Activated T-helper 9 cell treated with anti-CD3 and anti-CD28 coated beads, Interleukin-2, amount 50 U/mL, for 16 hours (primary cell): ENCODE measurements at regions not wholly inside any gene's neighbourhood (a gene's known extent, or its start where the extent isn't known, plus 50 kb on each side); places are given as distances from the start of the nearest gene placed in this dataset.
"Not testable (repeated sequence)": the region's sequence is repeated elsewhere in the genome, so short reads cannot be mapped to it uniquely, and the experiment has no call there.

ENCODE experiments used
- DNase-seq: peaks from one replicate; pipeline ENCODE4 v3.0.0-alpha.2; 2020; ENCODE audit warnings: low read depth

DNA sequence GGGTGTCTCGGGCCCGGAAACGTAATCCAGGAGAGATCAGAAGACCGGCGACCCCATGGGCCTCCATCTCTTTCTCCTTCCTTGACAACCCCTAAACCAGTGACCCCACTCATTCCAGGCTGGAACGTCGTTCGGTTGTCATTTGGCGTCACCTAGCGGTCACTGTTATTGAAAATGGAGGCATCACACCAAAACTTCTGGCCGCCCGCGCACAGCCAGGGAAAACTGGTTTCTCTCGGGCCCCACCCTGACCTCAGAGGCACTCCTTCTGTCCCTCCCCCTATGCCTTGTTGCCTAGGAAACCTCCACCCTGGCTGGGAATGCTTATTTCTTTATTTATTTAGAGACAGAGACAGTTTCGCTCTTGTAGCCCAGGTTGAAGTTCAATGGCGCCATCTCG is 2327.3 kb upstream of the TPTE start:
- not testable (repeated sequence) for DNase-seq

DNA sequence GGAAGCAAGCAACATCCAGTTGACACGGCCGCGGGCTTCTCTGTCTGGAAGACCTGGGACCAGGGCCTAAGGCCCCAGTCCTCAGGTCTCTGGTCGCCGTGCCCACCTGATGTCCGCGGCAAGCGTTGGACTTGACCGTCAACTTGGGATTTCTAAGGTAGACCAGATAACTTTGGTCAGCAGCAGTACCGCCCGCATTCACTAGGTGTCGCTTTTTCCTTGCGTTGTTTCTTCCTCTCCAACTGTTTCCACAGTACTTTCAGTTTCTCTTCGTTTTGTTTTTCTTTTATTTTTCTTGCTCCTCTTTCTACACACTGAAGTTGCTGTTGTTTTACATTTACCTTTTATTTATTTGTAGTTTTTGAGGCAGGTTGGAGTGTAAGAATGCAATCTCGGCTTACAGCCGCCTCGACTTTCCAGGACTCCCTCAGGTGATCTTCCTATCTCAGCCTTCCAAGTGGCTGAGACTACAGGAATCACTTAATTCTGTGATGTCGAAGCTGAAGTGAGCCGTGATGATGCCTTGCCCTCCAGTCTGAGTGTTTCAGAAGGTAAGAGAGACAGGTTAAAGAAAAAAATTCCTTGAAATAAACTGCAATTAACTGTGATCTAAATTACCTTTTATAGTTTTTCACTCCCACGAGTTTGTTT is 2323.9 kb upstream of the TPTE start:
- not testable (repeated sequence) for DNase-seq

DNA sequence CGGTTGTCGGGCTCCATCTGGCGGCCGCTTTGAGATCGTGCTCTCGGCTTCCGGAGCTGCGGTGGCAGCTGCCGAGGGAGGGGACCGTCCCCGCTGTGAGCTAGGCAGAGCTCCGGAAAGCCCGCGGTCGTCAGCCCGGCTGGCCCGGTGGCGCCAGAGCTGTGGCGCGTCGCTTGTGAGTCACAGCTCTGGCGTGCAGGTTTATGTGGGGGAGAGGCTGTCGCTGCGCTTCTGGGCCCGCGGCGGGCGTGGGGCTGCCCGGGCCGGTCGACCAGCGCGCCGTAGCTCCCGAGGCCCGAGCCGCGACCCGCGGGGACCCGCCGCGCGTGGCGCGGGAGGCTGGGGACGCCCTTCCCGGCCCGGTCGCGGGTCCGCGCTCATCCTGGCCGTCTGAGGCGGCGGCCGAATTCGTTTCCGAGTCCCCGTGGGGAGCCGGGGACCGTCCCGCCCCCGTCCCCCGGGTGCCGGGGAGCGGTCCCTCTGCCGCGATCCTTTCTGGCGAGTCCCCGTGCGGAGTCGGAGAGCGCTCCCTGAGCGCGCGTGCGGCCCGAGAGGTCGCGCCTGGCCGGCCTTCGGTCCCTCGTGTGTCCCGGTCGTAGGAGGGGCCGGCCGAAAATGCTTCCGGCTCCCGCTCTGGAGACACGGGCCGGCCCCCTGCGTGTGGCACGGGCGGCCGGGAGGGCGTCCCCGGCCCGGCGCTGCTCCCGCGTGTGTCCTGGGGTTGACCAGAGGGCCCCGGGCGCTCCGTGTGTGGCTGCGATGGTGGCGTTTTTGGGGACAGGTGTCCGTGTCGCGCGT is 2316.1 kb upstream of the TPTE start:
- not testable (repeated sequence) for DNase-seq

DNA sequence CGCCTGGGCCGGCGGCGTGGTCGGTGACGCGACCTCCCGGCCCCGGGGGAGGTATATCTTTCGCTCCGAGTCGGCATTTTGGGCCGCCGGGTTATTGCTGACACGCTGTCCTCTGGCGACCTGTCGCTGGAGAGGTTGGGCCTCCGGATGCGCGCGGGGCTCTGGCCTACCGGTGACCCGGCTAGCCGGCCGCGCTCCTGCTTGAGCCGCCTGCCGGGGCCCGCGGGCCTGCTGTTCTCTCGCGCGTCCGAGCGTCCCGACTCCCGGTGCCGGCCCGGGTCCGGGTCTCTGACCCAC is 2315.5 kb upstream of the TPTE start:
- DNase-seq: not testable (repeated sequence)

DNA sequence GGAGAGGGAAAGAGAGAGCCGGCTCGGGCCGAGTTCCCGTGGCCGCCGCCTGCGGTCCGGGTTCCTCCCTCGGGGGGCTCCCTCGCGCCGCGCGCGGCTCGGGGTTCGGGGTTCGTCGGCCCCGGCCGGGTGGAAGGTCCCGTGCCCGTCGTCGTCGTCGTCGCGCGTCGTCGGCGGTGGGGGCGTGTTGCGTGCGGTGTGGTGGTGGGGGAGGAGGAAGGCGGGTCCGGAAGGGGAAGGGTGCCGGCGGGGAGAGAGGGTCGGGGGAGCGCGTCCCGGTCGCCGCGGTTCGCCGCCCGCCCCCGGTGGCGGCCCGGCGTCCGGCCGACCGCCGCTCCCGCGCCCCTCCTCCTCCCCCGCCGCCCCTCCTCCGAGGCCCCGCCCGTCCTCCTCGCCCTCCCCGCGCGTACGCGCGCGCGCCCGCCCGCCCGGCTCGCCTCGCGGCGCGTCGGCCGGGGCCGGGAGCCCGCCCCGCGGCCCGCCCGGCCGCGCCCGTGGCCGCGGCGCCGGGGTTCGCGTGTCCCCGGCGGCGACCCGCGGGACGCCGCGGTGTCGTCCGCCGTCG is 2308.3 kb upstream of the TPTE start:
- DNase-seq: peak; percentile 0

DNA sequence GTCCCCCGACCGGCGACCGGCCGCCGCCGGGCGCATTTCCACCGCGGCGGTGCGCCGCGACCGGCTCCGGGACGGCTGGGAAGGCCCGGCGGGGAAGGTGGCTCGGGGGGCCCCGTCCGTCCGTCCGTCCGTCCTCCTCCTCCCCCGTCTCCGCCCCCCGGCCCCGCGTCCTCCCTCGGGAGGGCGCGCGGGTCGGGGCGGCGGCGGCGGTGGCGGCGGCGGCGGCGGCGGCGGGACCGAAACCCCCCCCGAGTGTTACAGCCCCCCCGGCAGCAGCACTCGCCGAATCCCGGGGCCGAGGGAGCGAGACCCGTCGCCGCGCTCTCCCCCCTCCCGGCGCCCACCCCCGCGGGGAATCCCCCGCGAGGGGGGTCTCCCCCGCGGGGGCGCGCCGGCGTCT is 2306.8 kb upstream of the TPTE start:
- DNase-seq: not testable (repeated sequence)

DNA sequence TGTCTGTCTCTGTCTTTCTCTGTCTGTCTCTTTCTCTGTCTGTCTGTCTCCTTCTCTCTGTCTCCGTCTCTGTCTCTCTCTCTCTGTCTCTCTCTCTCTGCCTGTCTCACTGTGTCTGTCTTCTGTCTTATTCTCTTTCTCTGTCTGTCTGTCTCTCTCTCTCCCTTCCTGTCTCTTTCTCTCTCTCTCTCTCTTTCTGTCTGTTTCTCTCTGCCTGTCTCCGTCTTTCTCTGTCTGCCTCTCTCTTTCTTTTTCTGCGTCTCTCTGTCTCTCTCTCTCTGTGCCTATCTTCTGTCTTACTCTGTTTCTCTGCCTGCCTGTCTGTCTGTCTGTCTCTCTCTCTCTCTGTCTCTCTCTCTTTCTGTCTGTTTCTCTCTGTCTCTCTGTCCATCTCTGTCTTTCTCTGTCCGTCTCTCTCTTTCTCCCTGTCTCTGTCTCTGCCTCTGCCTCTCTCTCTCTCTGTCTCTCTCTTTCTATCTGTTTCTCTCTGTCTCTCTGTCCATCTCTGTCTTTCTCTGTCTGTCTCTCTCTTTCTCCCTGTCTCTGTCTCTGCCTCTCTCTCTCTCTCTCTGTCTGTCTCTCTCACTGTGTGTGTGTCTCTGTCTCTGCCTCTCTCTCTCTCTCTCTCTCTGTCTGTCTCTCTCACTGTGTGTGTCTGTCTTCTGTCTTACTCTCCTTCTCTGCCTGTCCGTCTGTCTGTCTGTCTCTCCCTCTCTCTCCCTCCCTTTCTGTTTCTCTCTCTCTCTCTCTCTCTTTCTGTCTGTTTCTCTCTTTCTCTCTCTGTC is 2291.8 kb upstream of the TPTE start:
- DNase-seq: not testable (repeated sequence)

DNA sequence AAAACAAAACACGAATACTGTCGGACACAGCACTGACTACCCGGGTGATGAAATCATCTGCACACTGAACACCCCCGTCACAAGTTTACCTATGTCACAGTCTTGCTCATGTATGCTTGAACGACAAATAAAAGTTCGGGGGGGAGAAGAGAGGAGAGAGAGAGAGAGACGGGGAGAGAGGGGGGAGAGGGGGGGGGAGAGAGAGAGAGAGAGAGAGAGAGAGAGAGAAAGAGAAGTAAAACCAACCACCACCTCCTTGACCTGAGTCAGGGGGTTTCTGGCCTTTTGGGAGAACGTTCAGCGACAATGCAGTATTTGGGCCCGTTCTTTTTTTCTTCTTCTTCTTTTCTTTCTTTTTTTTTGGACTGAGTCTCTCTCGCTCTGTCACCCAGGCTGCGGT is 2290.1 kb upstream of the TPTE start:
- DNase-seq: not testable (repeated sequence)

DNA sequence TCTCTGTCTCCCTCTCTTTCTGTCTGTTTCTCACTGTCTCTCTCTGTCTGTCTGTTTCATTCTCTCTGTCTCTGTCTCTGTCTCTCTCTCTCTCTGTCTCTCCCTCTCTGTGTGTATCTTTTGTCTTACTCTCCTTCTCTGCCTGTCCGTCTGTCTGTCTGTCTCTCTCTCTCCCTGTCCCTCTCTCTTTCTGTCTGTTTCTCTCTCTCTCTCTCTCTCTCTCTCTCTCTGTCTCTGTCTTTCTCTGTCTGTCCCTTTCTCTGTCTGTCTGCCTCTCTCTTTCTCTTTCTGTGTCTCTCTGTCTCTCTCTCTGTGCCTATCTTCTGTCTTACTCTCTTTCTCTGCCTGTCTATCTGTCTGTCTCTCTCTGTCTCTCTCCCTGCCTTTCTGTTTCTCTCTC is 2288.4 kb upstream of the TPTE start:
- not testable (repeated sequence) for DNase-seq

DNA sequence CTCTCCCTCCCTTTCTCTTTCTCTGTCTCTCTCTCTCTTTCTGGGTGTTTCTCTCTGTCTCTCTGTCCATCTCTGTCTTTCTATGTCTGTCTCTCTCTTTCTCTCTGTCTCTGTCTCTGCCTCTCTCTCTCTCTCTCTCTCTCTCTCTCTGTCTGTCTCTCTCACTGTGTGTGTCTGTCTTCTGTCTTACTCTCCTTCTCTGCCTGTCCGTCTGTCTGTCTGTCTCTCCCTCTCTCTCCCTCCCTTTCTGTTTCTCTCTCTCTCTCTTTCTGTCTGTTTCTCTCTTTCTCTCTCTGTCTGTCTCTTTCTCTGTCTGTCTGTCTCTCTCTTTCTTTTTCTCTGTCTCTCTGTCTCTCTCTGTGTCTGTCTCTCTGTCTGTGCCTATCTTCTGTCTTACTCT is 2287.3 kb upstream of the TPTE start:
- not testable (repeated sequence) for DNase-seq

DNA sequence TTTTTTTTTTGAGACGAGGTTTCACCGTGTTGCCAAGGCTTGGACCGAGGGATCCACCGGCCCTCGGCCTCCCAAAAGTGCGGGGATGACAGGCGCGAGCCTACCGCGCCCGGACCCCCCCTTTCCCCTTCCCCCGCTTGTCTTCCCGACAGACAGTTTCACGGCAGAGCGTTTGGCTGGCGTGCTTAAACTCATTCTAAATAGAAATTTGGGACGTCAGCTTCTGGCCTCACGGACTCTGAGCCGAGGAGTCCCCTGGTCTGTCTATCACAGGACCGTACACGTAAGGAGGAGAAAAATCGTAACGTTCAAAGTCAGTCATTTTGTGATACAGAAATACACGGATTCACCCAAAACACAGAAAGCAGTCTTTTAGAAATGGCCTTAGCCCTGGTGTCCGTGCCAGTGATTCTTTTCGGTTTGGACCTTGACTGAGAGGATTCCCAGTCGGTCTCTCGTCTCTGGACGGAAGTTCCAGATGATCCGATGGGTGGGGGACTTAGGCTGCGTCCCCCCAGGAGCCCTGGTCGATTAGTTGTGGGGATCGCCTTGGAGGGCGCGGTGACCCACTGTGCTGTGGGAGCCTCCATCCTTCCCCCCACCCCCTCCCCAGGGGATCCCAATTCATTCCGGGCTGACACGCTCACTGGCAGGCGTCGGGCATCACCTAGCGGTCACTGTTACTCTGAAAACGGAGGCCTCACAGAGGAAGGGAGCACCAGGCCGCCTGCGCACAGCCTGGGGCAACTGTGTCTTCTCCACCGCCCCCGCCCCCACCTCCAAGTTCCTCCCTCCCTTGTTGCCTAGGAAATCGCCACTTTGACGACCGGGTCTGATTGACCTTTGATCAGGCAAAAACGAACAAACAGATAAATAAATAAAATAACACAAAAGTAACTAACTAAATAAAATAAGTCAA is 2276.4 kb upstream of the TPTE start:
- not testable (repeated sequence) for DNase-seq

DNA sequence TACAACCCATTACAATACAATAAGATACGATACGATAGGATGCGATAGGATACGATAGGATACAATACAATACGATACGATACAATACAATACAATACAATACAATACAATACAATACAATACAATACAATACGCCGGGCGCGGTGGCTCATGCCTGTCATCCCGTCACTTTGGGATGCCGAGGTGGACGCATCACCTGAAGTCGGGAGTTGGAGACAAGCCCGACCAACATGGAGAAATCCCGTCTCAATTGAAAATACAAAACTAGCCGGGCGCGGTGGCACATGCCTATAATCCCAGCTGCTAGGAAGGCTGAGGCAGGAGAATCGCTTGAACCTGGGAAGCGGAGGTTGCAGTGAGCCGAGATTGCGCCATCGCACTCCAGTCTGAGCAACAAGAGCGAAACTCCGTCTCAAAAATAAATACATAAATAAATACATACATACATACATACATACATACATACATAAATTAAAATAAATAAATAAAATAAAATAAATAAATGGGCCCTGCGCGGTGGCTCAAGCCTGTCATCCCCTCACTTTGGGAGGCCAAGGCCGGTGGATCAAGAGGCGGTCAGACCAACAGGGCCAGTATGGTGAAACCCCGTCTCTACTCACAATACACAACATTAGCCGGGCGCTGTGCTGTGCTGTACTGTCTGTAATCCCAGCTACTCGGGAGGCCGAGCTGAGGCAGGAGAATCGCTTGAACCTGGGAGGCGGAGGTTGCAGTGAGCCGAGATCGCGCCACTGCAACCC is 2275.6 kb upstream of the TPTE start:
- DNase-seq: not testable (repeated sequence)

DNA sequence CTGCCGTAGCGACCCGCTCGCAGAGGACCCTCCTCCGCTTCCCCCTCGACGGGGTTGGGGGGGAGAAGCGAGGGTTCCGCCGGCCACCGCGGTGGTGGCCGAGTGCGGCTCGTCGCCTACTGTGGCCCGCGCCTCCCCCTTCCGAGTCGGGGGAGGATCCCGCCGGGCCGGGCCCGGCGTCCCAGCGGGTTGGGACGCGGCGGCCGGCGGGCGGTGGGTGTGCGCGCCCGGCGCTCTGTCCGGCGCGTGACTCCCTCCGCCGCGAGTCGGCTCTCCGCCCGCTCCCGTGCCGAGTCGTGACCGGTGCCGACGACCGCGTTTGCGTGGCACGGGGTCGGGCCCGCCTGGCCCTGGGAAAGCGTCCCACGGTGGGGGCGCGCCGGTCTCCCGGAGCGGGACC is 2269.7 kb upstream of the TPTE start:
- DNase-seq: not testable (repeated sequence)

DNA sequence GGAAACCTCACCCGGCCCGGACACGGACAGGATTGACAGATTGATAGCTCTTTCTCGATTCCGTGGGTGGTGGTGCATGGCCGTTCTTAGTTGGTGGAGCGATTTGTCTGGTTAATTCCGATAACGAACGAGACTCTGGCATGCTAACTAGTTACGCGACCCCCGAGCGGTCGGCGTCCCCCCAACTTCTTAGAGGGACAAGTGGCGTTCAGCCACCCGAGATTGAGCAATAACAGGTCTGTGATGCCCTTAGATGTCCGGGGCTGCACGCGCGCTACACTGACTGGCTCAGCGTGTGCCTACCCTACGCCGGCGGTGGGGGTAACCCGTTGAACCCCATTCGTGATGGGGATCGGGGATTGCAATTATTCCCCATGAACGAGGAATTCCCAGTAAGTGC is 2266.3 kb upstream of the TPTE start:
- DNase-seq: not testable (repeated sequence)

DNA sequence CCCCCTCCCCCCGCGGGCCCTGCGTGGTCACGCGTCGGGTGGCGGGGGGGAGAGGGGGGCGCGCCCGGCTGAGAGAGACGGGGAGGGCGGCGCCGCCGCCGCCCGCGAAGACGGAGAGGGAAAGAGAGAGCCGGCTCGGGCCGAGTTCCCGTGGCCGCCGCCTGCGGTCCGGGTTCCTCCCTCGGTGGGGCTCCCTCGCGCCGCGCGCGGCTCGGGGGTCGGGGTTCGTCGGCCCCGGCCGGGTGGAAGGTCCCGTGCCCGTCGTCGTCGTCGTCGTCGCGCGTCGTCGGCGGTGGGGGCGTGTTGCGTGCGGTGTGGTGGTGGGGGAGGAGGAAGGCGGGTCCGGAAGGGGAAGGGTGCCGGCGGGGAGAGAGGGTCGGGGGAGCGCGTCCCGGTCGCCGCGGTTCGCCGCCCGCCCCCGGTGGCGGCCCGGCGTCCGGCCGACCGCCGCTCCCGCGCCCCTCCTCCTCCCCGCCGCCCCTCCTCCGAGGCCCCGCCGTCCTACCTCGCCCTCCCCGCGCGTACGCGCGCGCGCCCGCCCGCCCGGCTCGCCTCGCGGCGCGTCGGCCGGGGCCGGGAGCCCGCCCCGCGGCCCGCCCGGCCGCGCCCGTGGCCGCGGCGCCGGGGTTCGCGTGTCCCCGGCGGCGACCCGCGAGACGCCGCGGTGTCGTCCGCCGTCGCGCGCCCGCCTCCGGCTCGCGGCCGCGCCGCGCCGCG is 2264.1 kb upstream of the TPTE start:
- not testable (repeated sequence) for DNase-seq

DNA sequence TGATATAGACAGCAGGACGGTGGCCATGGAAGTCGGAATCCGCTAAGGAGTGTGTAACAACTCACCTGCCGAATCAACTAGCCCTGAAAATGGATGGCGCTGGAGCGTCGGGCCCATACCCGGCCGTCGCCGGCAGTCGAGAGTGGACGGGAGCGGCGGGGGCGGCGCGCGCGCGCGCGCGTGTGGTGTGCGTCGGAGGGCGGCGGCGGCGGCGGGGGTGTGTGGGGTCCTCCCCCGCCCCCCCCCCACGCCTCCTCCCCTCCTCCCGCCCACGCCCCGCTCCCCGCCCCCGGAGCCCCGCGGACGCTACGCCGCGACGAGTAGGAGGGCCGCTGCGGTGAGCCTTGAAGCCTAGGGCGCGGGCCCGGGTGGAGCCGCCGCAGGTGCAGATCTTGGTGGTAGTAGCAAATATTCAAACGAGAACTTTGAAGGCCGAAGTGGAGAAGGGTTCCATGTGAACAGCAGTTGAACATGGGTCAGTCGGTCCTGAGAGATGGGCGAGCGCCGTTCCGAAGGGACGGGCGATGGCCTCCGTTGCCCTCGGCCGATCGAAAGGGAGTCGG is 2261.2 kb upstream of the TPTE start:
- DNase-seq: not testable (repeated sequence)
